GM12874 (cell line): ENCODE measurements at regions not wholly inside any gene's neighbourhood (a gene's known extent, or its start where the extent isn't known, plus 50 kb on each side); places are given as distances from the start of the nearest gene placed in this dataset.
A peak's percentile ranks its signal among the peaks of the same experiment; 100 is the strongest.

ENCODE experiments used
- CTCF ChIP-seq: IDR thresholded peaks from 2 replicates; pipeline ENCODE4 v1.5.1; 2011; ENCODE audit warnings: low read depth, mild to moderate bottlenecking, control low read depth, low read length, moderate library complexity; ENCODE audit not compliant: insufficient read depth

GRCh38 chr9:113678859-113679256 is 197.3 kb upstream of the ZNF618 start:
- no peak for TF ChIP-seq CTCF

GRCh38 chr9:113682297-113682771 is 193.8 kb upstream of the ZNF618 start:
- peak; percentile 92 for TF ChIP-seq CTCF

GRCh38 chr9:113687107-113687679 is 188.9 kb upstream of the ZNF618 start:
- TF ChIP-seq CTCF = no peak

- no peak for TF ChIP-seq CTCF
Measured at GRCh38 chr9:113687680-113688371, 188.3 kb upstream of the ZNF618 start.

GRCh38 chr9:113690055-113690740 is 185.9 kb upstream of the ZNF618 start:
- no peak for TF ChIP-seq CTCF

- TF ChIP-seq CTCF = no peak
Measured at GRCh38 chr9:113692256-113692655, 183.9 kb upstream of the ZNF618 start.

GRCh38 chr9:113694912-113695311 is 181.2 kb upstream of the ZNF618 start:
- no peak for TF ChIP-seq CTCF
